Kidney (tissue), 13 donors: ENCODE measurements at regions not wholly inside any gene's neighbourhood (a gene's known extent, or its start where the extent isn't known, plus 50 kb on each side); places are given as distances from the start of the nearest gene placed in this dataset.

ENCODE experiments used
- DNase-seq, 5 donors: peaks; one replicate each; pipeline ENCODE4 v3.0.0-alpha.2; 2013 to 2020
- FAIRE-seq: peaks from 2 replicates; lab custom pipeline; 2012; peaks lifted over from hg19 to GRCh38; lab: Jason Lieb, UNC
- H3K27ac ChIP-seq, 2 donors: one replicate each; pipeline ENCODE4 v1.7.0; 2013; ENCODE audit warnings: low read depth in 2 of 2, low read length in 2 of 2, inconsistent platforms in 1 of 2
- H3K27me3 ChIP-seq: one replicate; pipeline ENCODE4 v1.7.1; 2013; ENCODE audit warnings: low read length, inconsistent platforms; ENCODE audit not compliant: control insufficient read depth, insufficient read depth
- H3K36me3 ChIP-seq, 3 donors: one replicate each; pipeline versions ENCODE4 v1.7.0 to v1.7.1; 2013; ENCODE audit warnings: low read length in 3 of 3, control low read depth in 1 of 3, inconsistent platforms in 1 of 3; ENCODE audit not compliant: insufficient read depth in 3 of 3, control insufficient read depth in 2 of 3
- H3K4me1 ChIP-seq, 3 donors: one replicate each; pipeline versions ENCODE4 v1.7.0 to v1.7.1; 2013; ENCODE audit warnings: low read length in 3 of 3, inconsistent platforms in 1 of 3, low read depth in 1 of 3; ENCODE audit not compliant: control insufficient read depth in 2 of 3, insufficient read depth in 2 of 3
- H3K4me3 ChIP-seq, 3 donors: one replicate each; pipeline versions ENCODE4 v1.7.0 to v1.8.1; 2013; ENCODE audit warnings: low read length in 3 of 3, control low read depth in 1 of 3, inconsistent platforms in 1 of 3
- H3K9ac ChIP-seq, 3 donors: one replicate each; pipeline versions ENCODE4 v1.7.0 to v1.7.1; 2013; ENCODE audit warnings: low read length in 3 of 3, control low read depth in 1 of 3, inconsistent platforms in 1 of 3
- H3K9me3 ChIP-seq, 3 donors: one replicate each; pipeline versions ENCODE4 v1.7.0 to v1.7.1; 2013; ENCODE audit warnings: low read length in 3 of 3, control low read depth in 1 of 3, inconsistent platforms in 1 of 3; ENCODE audit not compliant: control insufficient read depth in 2 of 3, insufficient read depth in 1 of 3
- intact Hi-C: fragments of 100-400 bp; cut with DNase I; formaldehyde crosslinking; loops from one replicate; pipeline ENCODE4 v1.11.1; 2022
- TF ChIP-seq, protein P1 (sequence below): IDR thresholded peaks from 3 replicates; pipeline ENCODE4 v1.5.1; 2012; ENCODE audit warnings: mild to moderate bottlenecking, moderate library complexity, borderline replicate concordance; ENCODE audit not compliant: insufficient read depth; ENCODE audit errors: extremely low read depth
- donor health status: control.
- donor health status: control.
- donor health status: control.
- donor health status: control.
- donor health status: control.
- donor health status: DM: yes; HTN: yes; CAD: no.
- donor health status: Normal renal cell carcinoma (clear cell type).

DNA sequence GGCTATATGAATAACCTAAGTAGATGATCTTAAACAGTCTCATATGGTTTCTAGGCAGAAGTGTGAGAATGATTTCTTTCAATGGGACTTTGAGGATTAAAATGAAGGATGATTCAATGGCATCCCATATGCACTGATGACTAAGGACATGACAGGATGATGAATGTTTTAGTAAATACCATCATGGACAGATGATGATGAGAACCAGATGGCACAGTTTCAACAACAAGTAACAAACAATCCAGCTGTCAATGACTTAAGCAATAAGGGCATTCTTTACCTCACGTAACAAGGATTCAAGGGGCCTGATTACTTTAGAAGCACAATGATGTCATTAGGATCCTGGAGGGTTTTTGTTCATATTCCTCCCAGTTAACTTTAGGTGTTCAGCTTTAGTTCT, 2678.4 kb downstream of the PCDH9 start:
- Histone ChIP-seq H3K27ac (no peak overlapping the region), H3K4me3 (no peak overlapping the region), H3K36me3 (no peaks in the 10 kb centered on the region), H3K9ac (no peak overlapping the region), H3K9me3 (no peaks in the 10 kb centered on the region), H3K27me3 (no peaks in the 10 kb centered on the region), H3K4me1 (no peaks in the 10 kb centered on the region)
- TF ChIP-seq, protein P1, sequence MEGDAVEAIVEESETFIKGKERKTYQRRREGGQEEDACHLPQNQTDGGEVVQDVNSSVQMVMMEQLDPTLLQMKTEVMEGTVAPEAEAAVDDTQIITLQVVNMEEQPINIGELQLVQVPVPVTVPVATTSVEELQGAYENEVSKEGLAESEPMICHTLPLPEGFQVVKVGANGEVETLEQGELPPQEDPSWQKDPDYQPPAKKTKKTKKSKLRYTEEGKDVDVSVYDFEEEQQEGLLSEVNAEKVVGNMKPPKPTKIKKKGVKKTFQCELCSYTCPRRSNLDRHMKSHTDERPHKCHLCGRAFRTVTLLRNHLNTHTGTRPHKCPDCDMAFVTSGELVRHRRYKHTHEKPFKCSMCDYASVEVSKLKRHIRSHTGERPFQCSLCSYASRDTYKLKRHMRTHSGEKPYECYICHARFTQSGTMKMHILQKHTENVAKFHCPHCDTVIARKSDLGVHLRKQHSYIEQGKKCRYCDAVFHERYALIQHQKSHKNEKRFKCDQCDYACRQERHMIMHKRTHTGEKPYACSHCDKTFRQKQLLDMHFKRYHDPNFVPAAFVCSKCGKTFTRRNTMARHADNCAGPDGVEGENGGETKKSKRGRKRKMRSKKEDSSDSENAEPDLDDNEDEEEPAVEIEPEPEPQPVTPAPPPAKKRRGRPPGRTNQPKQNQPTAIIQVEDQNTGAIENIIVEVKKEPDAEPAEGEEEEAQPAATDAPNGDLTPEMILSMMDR = no peak
- DNase-seq = no peak
- intact Hi-C loops = no loop called here
- no peak for FAIRE-seq

DNA sequence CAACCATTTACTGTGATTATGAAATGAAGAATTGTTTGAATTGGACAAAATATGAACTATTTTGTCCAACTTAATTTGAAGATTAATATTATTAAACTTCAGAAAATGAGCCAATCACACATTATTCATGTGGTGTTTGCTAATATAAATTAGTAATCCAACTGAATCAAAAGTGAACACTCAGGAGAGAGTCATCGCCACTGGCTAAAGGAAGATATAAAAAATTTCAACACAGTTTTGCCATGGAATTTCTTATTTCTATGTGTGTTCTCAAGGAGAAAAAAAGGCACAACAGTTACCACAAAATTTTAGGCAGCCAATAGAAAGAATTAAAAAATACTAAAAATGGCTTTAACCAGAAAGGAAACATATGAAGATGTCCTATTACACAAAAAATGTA, 2683.8 kb downstream of the PCDH9 start:
- H3K4me3 ChIP-seq = no peak overlapping the region
- intact Hi-C loops = no loop called here
- FAIRE-seq (no peak), DNase-seq (no peak)
- no peaks in the 10 kb centered on the region for H3K36me3 ChIP-seq
- no peak overlapping the region for H3K9ac ChIP-seq
- H3K27me3 ChIP-seq = no peaks in the 10 kb centered on the region
- no peaks in the 10 kb centered on the region for H3K4me1 ChIP-seq
- no peak overlapping the region for H3K27ac ChIP-seq
- H3K9me3 ChIP-seq = no peaks in the 10 kb centered on the region
- TF ChIP-seq, protein P1 = no peak

DNA sequence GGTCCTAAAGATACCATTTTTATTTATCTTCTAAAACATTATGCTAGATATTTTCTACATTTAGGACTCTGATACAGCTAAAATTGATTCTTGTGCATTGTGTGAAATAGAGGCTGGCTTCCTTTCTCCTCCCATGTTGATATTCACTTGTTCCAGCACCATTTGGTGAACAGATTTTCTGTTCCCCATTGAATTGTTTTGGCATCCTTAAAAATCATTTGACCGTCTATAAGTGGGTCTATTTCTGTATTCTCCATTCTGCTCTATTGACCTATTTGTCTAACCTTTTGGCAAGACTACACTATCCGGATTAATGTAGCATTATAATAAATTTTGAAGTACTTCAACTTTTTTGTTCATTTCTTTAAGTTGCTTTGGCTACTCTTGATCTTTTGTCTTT, 2689.2 kb downstream of the PCDH9 start:
- no peaks in the 10 kb centered on the region for H3K4me1 ChIP-seq
- H3K9me3 ChIP-seq = no peaks in the 10 kb centered on the region
- H3K27me3 ChIP-seq = no peaks in the 10 kb centered on the region
- intact Hi-C loops = no loop called here
- FAIRE-seq (no peak), DNase-seq (no peak)
- no peaks in the 10 kb centered on the region for H3K36me3 ChIP-seq
- TF ChIP-seq, protein P1 = no peak
- H3K4me3 ChIP-seq = no peak overlapping the region
- H3K9ac ChIP-seq = no peak overlapping the region
- no peak overlapping the region for H3K27ac ChIP-seq

DNA sequence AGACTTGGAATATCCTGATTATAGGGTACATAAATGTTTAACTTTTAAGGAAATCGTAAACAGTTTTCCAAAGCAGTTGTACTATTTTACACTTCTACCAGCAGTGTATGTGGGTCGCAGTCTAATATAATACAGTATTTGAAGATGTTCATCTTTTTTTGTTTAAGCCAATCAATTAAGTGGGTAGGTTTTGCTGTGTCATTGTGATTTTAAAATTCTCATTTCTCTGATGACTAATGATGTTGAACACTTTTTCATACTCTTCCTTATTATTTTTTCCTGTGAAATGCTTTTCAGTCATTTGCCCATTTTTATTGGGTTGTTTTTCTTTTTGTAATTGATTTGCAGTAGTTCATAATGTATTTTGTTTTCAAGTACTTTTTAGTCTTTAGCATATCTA, 2689.7 kb downstream of the PCDH9 start:
- DNase-seq (no peak), FAIRE-seq (peak; percentile 6)
- Histone ChIP-seq H3K9me3 (no peaks in the 10 kb centered on the region), H3K9ac (no peak overlapping the region), H3K4me1 (no peaks in the 10 kb centered on the region), H3K4me3 (no peak overlapping the region), H3K27me3 (no peaks in the 10 kb centered on the region), H3K36me3 (no peaks in the 10 kb centered on the region), H3K27ac (no peak overlapping the region)
- intact Hi-C loops = no loop called here
- TF ChIP-seq, protein P1 = no peak
